HL-60 (cell line): ENCODE measurements at regions not wholly inside any gene's neighbourhood (a gene's known extent, or its start where the extent isn't known, plus 50 kb on each side); places are given as distances from the start of the nearest gene placed in this dataset.

ENCODE experiments used
- DNase-seq, 2 experiments: peaks; one replicate each; pipeline ENCODE4 v3.0.0-alpha.2; 2010 to 2020; ENCODE audit warnings: low read depth in 1 of 2, low spot score in 1 of 2
- H3K27ac ChIP-seq: fragments of 250-450 bp; sonication (Bioruptor Pico); replicated peaks from 2 replicates; pipeline ENCODE4 v1.5.1; 2020; ENCODE audit warnings: mild to moderate bottlenecking, moderate library complexity
- H3K27me3 ChIP-seq: fragments of 250-450 bp; sonication (Bioruptor Pico); 2 replicates; pipeline ENCODE4 v1.5.1; 2021; ENCODE audit warnings: mild to moderate bottlenecking, moderate library complexity; ENCODE audit not compliant: insufficient read depth, poor library complexity, severe bottlenecking
- H3K4me3 ChIP-seq: replicated peaks from 2 replicates; pipeline ENCODE4 v1.5.1; 2011; ENCODE audit warnings: mild to moderate bottlenecking, control low read depth, low read length; ENCODE audit not compliant: insufficient read depth
- GABPA ChIP-seq: IDR thresholded peaks from 2 replicates; pipeline ENCODE4 v1.6.1; 2012; ENCODE audit warnings: low read depth
- POLR2AphosphoS5 ChIP-seq: IDR thresholded peaks from 2 replicates; pipeline ENCODE4 v1.6.1; 2012; ENCODE audit warnings: low read depth
- REST ChIP-seq: IDR thresholded peaks from 2 replicates; pipeline ENCODE4 v1.6.1; 2012; ENCODE audit warnings: low read depth; ENCODE audit not compliant: insufficient replicate concordance
- SPI1 ChIP-seq: IDR thresholded peaks from 2 replicates; pipeline ENCODE4 v1.6.1; 2012; ENCODE audit warnings: low read depth, mild to moderate bottlenecking, borderline replicate concordance
- TF ChIP-seq, protein P1 (sequence below): IDR thresholded peaks from one replicate; pipeline ENCODE4 v1.5.1; 2011; ENCODE audit warnings: low read length, control low read depth, inconsistent platforms; ENCODE audit not compliant: insufficient read depth

GRCh38 chr9:24738421-24738961 is 192.8 kb upstream of the IZUMO3 start:
- Histone ChIP-seq H3K27me3 (no peaks in the 10 kb centered on the region), H3K4me3 (no peak overlapping the region), H3K27ac (no peak overlapping the region)
- TF ChIP-seq, protein P1, sequence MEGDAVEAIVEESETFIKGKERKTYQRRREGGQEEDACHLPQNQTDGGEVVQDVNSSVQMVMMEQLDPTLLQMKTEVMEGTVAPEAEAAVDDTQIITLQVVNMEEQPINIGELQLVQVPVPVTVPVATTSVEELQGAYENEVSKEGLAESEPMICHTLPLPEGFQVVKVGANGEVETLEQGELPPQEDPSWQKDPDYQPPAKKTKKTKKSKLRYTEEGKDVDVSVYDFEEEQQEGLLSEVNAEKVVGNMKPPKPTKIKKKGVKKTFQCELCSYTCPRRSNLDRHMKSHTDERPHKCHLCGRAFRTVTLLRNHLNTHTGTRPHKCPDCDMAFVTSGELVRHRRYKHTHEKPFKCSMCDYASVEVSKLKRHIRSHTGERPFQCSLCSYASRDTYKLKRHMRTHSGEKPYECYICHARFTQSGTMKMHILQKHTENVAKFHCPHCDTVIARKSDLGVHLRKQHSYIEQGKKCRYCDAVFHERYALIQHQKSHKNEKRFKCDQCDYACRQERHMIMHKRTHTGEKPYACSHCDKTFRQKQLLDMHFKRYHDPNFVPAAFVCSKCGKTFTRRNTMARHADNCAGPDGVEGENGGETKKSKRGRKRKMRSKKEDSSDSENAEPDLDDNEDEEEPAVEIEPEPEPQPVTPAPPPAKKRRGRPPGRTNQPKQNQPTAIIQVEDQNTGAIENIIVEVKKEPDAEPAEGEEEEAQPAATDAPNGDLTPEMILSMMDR, result no peak
- no peak for TF ChIP-seq REST
- TF ChIP-seq SPI1, result no peak
- no peak for TF ChIP-seq POLR2AphosphoS5
- no peak for TF ChIP-seq GABPA
- no peak for DNase-seq

DNA sequence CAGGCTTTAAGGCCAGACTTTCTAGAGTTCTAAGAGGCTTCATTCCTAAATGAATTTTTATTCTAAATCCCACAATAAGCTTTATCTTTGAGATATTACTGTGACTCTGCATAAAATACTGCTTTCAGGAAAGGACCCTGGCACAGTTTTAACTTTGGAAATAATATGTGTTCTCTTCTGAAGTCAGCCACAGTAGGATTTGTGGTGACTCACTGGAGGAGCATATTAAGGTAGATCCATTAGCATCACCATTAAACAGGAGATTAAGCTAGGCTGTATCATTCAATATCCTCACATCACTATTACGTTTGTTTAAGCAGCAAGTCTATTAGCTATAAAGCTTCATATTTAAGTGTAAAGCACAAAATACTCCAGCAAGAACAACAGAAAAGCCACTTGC is 186.1 kb upstream of the IZUMO3 start:
- no peak overlapping the region for H3K27ac ChIP-seq
- no peak overlapping the region for H3K4me3 ChIP-seq
- DNase-seq, result no peak
- H3K27me3 ChIP-seq, result no peaks in the 10 kb centered on the region
- no peak for TF ChIP-seq GABPA
- no peak for TF ChIP-seq REST

- Histone ChIP-seq H3K4me3 (no peak overlapping the region), H3K27ac (no peak overlapping the region), H3K27me3 (no peaks in the 10 kb centered on the region)
- TF ChIP-seq, protein P1, result no peak
- no peak for TF ChIP-seq SPI1
- TF ChIP-seq GABPA, result no peak
- TF ChIP-seq REST, result no peak
- no peak for TF ChIP-seq POLR2AphosphoS5
- DNase-seq, result no peak
Measured at GRCh38 chr9:24721621-24722020, 175.9 kb upstream of the IZUMO3 start.

DNA sequence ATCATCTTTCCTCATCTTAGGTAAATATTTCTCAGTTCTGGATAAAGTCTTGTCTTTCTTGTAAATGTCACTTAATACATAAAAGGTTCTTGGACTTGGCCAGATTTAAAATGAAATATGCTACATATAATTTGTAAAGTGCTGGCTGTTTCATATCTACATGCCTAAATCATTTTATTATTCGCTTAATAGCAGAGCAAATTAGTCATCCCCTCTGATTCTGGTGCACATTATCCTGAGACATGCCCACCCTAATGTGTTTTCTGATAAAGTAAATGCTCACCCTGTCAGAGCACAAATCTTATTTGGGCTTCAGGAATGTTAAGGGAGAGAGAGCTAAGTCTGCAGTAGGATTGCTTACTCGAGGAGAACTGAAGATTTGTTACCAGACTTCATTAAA is 166.5 kb upstream of the IZUMO3 start:
- H3K27me3 ChIP-seq, result no peaks in the 10 kb centered on the region
- TF ChIP-seq POLR2AphosphoS5 (no peak), SPI1 (no peak), GABPA (no peak)
- TF ChIP-seq, protein P1, result no peak
- DNase-seq, result no peak
- no peak overlapping the region for H3K27ac ChIP-seq
- no peak overlapping the region for H3K4me3 ChIP-seq
